GM04504 (cell line): ENCODE measurements at regions not wholly inside any gene's neighbourhood (a gene's known extent, or its start where the extent isn't known, plus 50 kb on each side); places are given as distances from the start of the nearest gene placed in this dataset.

ENCODE experiments used
- DNase-seq: peaks from one replicate; pipeline ENCODE4 v3.0.0-alpha.2; 2012; ENCODE audit warnings: low read depth

- no peak for DNase-seq
Observed at GRCh38 chr10:113420057-113420732, 132.7 kb upstream of the HABP2 start.

GRCh38 chr10:113420733-113421675 lies 131.8 kb upstream of the HABP2 start:
- DNase-seq, result no peak

- no peak for DNase-seq
Observed at GRCh38 chr10:113422371-113422770, 130.5 kb upstream of the HABP2 start.

GRCh38 chr10:113423981-113424721 lies 128.7 kb upstream of the HABP2 start:
- DNase-seq, result no peak

- DNase-seq, result no peak
Observed at GRCh38 chr10:113425008-113425407, 127.8 kb upstream of the HABP2 start.

DNA sequence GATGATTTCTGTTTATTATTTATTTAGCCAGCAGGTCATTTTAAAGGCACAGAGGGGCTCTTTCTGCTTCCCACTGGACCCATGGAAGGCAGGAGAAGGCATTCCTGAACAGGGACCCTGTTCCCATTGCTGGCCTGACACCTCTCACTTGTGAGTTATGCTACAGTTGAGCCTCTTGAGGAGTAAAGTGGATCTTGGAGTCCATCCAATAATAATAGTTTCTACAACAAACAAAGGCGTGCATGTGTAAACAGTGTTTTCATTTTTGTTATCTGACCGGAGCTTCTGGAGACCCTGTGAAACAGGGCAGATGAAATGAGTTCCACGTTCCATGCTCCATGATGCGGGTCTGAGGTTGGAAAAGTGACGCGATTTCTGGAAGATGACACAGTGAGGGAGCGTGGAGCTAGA lies 127.3 kb upstream of the HABP2 start:
- DNase-seq, result no peak

DNA sequence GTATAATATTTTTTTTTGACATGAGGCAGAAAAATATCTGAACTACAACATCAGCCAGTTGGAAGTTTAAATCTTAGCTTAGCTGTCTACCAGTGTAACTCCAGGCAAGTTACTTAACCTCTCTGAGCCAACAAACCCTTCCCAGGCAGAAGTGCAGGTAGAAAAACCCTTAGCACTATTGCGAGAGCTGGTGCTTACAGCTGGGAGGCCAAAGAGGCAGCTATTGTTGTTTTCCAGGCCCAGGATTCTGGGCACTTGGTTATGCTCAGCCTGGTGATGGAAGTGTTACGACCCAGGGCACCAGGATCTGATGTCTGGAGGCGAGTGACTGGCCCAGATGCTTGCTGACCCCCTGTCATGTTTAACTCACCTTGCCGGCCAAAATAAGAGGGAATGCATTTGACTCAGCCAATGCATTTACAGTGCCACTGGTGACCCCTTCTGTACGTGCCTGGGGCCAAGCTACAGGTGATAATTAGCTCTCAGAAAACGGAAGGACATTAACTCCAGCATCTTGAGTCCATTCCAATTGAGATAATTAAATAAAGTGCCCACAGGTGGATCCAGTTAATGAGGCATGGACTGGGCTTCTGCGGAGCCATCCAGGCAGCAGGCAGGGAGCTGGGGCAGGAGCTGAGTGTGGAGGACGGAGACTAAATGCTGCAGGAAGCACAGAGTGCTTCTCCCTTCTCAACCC lies 126.5 kb upstream of the HABP2 start:
- DNase-seq, result no peak

DNA sequence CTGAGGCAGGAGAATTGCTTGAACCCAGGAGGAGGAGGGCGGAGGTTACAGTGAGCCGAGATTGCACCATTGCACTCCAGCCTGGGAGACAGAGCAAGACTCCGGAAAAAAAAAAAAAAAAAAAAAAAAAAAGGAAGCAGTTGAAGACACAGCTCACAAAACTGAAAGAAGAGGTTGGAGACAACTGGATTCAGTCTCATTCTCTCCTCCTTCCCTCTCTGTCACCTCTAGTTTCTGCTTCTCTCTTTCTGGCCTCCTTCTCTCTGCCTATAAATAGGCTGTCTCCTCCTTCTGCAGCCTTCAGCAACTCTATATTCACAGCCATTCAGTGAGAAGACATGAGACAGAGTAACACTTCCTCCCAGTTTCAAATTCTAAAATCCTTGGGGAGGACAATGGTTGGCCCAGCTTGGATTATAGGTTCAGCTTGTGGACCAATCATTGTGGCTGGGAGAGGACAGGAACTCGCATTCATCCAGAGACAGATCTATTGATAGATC lies 125.6 kb upstream of the HABP2 start:
- DNase-seq, result no peak

GRCh38 chr10:113427811-113428558 lies 124.9 kb upstream of the HABP2 start:
- DNase-seq, result no peak

DNA sequence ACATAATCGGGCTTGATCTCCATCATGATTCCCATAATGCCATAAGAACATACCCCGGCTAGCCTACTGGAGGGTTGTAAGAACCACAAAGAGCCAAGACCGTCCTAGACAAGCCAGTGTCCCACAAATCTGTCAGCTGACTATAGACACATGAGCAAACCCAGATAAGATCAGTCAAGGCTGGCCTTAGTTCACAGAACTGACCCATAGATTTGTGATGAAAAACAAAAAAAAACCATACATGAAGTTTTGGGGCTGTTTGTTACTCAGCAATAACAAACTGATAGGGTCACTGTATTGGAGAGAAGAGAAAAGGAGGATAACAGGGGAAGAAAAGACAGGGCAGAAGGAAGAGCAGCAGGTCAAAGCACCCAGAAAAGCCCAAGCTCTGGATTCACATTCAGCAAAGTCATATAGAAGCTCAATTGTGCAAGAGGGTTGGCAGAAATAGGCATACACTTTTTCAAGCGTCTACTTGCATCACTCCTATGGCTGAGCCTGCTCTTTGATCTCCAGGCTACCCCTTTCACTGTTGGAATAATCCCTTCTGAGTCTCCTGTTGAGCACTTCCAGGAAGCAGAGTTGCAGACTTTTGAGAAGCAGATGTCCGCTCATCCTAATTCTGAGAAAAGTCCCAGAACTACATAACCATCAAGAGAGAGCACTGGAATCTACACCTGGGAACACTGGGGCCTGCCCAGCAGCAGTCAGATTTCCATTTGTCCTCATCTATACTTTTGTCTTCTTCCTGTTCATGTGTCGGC lies 122.0 kb upstream of the HABP2 start:
- DNase-seq, result no peak

DNA sequence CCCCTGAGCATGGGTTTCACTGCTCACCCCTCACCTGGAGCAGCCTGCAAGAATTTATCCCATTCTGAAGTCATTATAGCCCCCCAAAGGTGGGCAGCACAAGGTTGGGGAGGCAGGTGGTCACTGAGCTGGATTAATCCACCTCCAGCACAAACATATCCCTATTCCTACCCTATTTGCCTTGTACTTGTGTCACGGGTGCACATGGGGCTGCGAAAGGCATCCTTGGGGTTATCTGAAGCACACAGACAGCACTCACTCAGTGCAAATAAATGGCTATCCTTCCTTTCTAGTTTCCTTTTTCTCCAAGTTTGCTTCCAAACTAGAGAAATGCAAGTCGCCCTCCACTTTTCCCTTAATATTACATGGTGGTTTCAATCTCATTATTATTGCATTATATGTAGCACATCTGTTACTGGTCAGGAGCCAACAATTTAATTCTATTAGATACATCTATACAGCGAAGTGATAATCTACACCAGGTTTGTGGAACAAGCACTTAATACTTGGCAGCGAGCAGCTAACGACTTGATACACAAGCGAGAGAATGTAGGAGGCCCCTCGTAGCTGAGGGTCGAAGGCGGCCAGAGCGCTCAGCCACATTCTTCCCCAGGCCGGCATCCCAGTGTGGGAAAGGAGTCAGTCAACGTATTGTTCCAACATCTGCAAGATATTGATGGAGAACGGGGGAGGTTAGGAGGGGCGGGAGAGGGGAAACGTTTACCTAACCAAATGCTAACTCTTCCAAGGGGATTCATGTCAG lies 121.3 kb upstream of the HABP2 start:
- DNase-seq, result no peak

DNA sequence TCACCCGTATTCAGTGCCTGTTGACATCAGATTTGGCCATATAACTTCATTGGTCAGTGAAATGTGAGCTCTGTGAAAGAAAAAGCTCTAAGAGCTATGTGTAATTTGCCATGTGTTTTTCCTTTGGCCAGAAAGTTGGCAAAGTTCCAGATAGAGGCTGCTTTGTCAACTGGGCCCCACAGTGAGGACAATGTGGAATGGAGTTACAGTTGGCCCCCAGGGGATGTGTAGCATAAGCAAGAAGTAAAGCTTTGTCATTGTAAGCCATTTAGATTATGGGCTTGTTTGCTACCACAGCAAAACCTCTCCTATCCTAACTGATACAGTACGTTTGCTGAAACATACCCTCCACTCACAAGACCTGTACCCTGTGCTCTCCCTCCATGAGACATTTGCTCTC lies 119.1 kb upstream of the HABP2 start:
- no peak for DNase-seq

- no peak for DNase-seq
Observed at GRCh38 chr10:113434315-113434714, 118.5 kb upstream of the HABP2 start.

DNA sequence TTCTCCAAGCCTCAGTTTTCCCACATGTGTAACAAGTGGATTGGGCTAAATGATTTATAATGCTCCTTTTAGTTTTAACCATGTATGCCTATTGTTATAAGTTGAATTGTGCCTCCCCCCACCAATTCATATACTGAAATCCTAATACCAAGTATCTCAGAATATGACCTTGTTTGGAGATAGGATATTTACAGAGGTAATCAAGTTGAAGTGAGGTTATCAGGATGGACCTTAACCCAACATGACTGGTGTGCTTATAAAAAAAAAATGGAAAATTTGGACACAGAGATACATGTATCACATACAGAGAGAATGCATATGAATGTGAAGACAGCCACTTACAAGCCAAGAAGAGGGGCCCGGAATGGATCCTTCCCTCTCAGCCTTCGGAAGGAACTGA lies 117.9 kb upstream of the HABP2 start:
- DNase-seq, result no peak

- DNase-seq, result no peak
Observed at GRCh38 chr10:113435881-113436280, 117.0 kb upstream of the HABP2 start.

DNA sequence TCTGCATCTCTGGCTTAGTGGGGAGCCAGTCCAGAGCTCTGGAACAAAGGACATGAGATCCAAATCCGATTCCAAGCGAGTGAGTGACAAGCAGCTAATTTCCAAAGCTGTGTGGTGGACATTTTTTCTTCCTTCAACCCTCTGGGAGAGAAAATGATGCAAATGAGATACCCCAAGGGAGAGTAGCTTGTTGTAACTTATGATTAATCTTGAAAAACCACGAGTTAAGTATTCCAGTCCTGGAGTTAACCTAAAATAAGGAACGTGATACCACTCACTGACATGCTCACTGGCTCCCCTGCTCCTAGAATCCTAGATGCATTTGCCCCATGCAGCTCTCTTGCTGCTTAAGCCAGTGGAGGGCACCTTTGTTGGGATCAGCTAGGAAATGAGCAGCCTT lies 116.0 kb upstream of the HABP2 start:
- DNase-seq, result no peak

- DNase-seq, result peak; percentile 42
Observed at GRCh38 chr10:113438652-113439051, 114.2 kb upstream of the HABP2 start.

DNA sequence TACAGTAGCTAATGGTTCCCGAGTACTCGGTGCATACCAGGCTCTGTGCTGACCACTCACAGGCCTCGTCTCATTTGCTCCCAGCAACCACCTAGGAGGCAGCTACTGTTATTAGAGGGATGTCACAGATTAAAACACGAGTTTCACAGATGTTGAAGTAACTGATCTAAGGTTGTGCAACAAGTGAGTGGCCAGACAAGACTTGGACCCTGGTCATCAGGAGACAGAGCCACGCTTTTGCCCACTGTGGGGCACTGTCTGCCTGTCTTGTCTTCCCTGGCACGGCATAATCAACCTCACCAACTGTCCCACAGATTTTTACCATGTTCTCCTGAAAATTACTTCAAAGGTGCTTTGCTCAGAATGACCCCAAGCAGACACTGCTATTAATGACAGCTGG lies 111.6 kb upstream of the HABP2 start:
- DNase-seq, result peak; percentile 33

GRCh38 chr10:113441686-113442270 lies 111.1 kb upstream of the HABP2 start:
- DNase-seq, result no peak
